NCI-H1417 treated with DMSO at 0.1 percent for 48 hours (cell line): ENCODE measurements at regions not wholly inside any gene's neighbourhood (a gene's known extent, or its start where the extent isn't known, plus 50 kb on each side); places are given as distances from the start of the nearest gene placed in this dataset.
A peak's percentile ranks its signal among the peaks of the same experiment; 100 is the strongest.
"Not testable (repeated sequence)": the region's sequence is repeated elsewhere in the genome, so short reads cannot be mapped to it uniquely, and the experiment has no call there.

Experiments
- DNase-seq: peaks from one replicate; lab custom pipeline; 2025; lab: John Stamatoyannopoulos, UW

GRCh38 chr9:39463696-39464095 is 108.2 kb downstream of the SPATA31A1 start:
- not testable (repeated sequence) for DNase-seq

GRCh38 chr9:39464122-39464777 is 108.8 kb downstream of the SPATA31A1 start:
- DNase-seq, result peak; percentile 13

- DNase-seq, result not testable (repeated sequence)
Observed at GRCh38 chr9:39474499-39474898, 119.0 kb downstream of the SPATA31A1 start.

GRCh38 chr9:39483073-39483472 is 127.6 kb downstream of the SPATA31A1 start:
- not testable (repeated sequence) for DNase-seq

GRCh38 chr9:39483880-39484279 is 128.4 kb downstream of the SPATA31A1 start:
- DNase-seq, result not testable (repeated sequence)

- DNase-seq, result not testable (repeated sequence)
Observed at GRCh38 chr9:39484292-39484691, 128.8 kb downstream of the SPATA31A1 start.

GRCh38 chr9:39487477-39487876 is 132.0 kb downstream of the SPATA31A1 start:
- DNase-seq, result not testable (repeated sequence)

- not testable (repeated sequence) for DNase-seq
Observed at GRCh38 chr9:39496248-39496647, 140.8 kb downstream of the SPATA31A1 start.

- DNase-seq, result not testable (repeated sequence)
Observed at GRCh38 chr9:39503178-39503577, 147.7 kb downstream of the SPATA31A1 start.

- not testable (repeated sequence) for DNase-seq
Observed at GRCh38 chr9:39527387-39528029, 172.0 kb downstream of the SPATA31A1 start.

- not testable (repeated sequence) for DNase-seq
Observed at GRCh38 chr9:39532597-39532996, 177.1 kb downstream of the SPATA31A1 start.

- DNase-seq, result not testable (repeated sequence)
Observed at GRCh38 chr9:39533001-39533762, 177.7 kb downstream of the SPATA31A1 start.

GRCh38 chr9:39533763-39534548 is 178.5 kb downstream of the SPATA31A1 start:
- DNase-seq, result not testable (repeated sequence)

GRCh38 chr9:39534897-39535296 is 179.4 kb downstream of the SPATA31A1 start:
- not testable (repeated sequence) for DNase-seq

- DNase-seq, result not testable (repeated sequence)
Observed at GRCh38 chr9:39542157-39542556, 186.7 kb downstream of the SPATA31A1 start.

GRCh38 chr9:39545079-39545478 is 189.6 kb downstream of the SPATA31A1 start:
- not testable (repeated sequence) for DNase-seq

GRCh38 chr9:39550573-39550972 is 195.1 kb downstream of the SPATA31A1 start:
- DNase-seq, result not testable (repeated sequence)

GRCh38 chr9:39551544-39551943 is 196.1 kb downstream of the SPATA31A1 start:
- not testable (repeated sequence) for DNase-seq

GRCh38 chr9:39552242-39552881 is 196.9 kb downstream of the SPATA31A1 start:
- DNase-seq, result not testable (repeated sequence)

- not testable (repeated sequence) for DNase-seq
Observed at GRCh38 chr9:39554352-39554751, 198.9 kb downstream of the SPATA31A1 start.

- not testable (repeated sequence) for DNase-seq
Observed at GRCh38 chr9:39559384-39559783, 203.9 kb downstream of the SPATA31A1 start.
